Thoracic aorta (tissue), 2 donors: ENCODE measurements at regions not wholly inside any gene's neighbourhood (a gene's known extent, or its start where the extent isn't known, plus 50 kb on each side); places are given as distances from the start of the nearest gene placed in this dataset.
"Not testable (repeated sequence)": the region's sequence is repeated elsewhere in the genome, so short reads cannot be mapped to it uniquely, and the experiment has no call there.

ENCODE experiments used
- ATAC-seq: fragments of 150-250 bp; one replicate; pipeline ENCODE4 v1.8.0; 2017; ENCODE audit warnings: low read depth; ENCODE audit not compliant: insufficient number of reproducible peaks, low FRiP score
- DNase-seq: peaks from one replicate; pipeline ENCODE4 v3.0.0-alpha.2; 2020; ENCODE audit warnings: low spot score
- H3K27ac ChIP-seq, 2 donors: fragments of 200-600 bp; sonication (generic); 1 replicate in 1 of 2; 2 replicates in 1 of 2; pipeline ENCODE4 v1.5.1; 2016; ENCODE audit warnings: mild to moderate bottlenecking in 2 of 2, moderate library complexity in 2 of 2
- H3K27me3 ChIP-seq: fragments of 200-600 bp; sonication (generic); replicated peaks from 2 replicates; pipeline ENCODE4 v1.6.0; 2016; ENCODE audit warnings: mild to moderate bottlenecking; ENCODE audit not compliant: insufficient read depth
- H3K36me3 ChIP-seq: fragments of 200-600 bp; sonication (generic); one replicate; pipeline ENCODE4 v1.5.1; 2016
- H3K4me1 ChIP-seq, 2 donors: fragments of 200-600 bp; sonication (generic); 1 replicate in 1 of 2; 2 replicates in 1 of 2; pipeline versions ENCODE4 v1.5.1 to v1.6.0; 2016; ENCODE audit warnings: low read depth in 2 of 2, mild to moderate bottlenecking in 1 of 2; ENCODE audit not compliant: control insufficient read depth in 1 of 2
- H3K4me3 ChIP-seq: fragments of 200-600 bp; sonication (generic); 2 replicates; pipeline ENCODE4 v1.5.1; 2016; ENCODE audit warnings: mild to moderate bottlenecking
- H3K9me3 ChIP-seq: fragments of 200-600 bp; sonication (generic); 2 replicates; pipeline ENCODE4 v1.5.1; 2016
- CTCF ChIP-seq: fragments of 200-600 bp; sonication (generic); IDR thresholded peaks from one replicate; pipeline ENCODE4 v1.5.1; 2019; ENCODE audit warnings: antibody characterized with exemption

- H3K9me3 ChIP-seq = no peaks in the 10 kb centered on the region
These were observed 179.0 kb upstream of the FGF13 start for GRCh38 chrX:138890491-138890890.

GRCh38 chrX:138889149-138889548 lies 177.6 kb upstream of the FGF13 start:
- no peak for TF ChIP-seq CTCF
- H3K27ac ChIP-seq = no peak overlapping the region
- ATAC-seq = no peak

More at GRCh38 chrX:138890491-138890890, 179.0 kb upstream of the FGF13 start:
- no peaks in the 10 kb centered on the region for H3K4me1 ChIP-seq
- no peaks in the 10 kb centered on the region for H3K36me3 ChIP-seq
- TF ChIP-seq CTCF = no peak
- H3K27ac ChIP-seq = no peak overlapping the region
- ATAC-seq = no peak
- no peak for DNase-seq
- no peak overlapping the region for H3K4me3 ChIP-seq
- no peaks in the 10 kb centered on the region for H3K27me3 ChIP-seq

GRCh38 chrX:138886769-138887168 lies 175.3 kb upstream of the FGF13 start:
- ATAC-seq (no peak), DNase-seq (no peak)
- Histone ChIP-seq H3K4me1 (no peaks in the 10 kb centered on the region), H3K27me3 (no peaks in the 10 kb centered on the region), H3K27ac (no peak overlapping the region), H3K4me3 (no peak overlapping the region), H3K36me3 (no peaks in the 10 kb centered on the region), H3K9me3 (no peaks in the 10 kb centered on the region)
- TF ChIP-seq CTCF = no peak

More at GRCh38 chrX:138889149-138889548, 177.6 kb upstream of the FGF13 start:
- Histone ChIP-seq H3K4me1 (no peaks in the 10 kb centered on the region), H3K27me3 (no peaks in the 10 kb centered on the region), H3K36me3 (no peaks in the 10 kb centered on the region), H3K4me3 (no peak overlapping the region), H3K9me3 (no peaks in the 10 kb centered on the region)
- no peak for DNase-seq

GRCh38 chrX:138885886-138886285 lies 174.4 kb upstream of the FGF13 start:
- no peaks in the 10 kb centered on the region for H3K36me3 ChIP-seq
- no peak overlapping the region for H3K27ac ChIP-seq
- no peaks in the 10 kb centered on the region for H3K27me3 ChIP-seq
- no peaks in the 10 kb centered on the region for H3K9me3 ChIP-seq
- no peak for DNase-seq
- no peak for TF ChIP-seq CTCF
- H3K4me1 ChIP-seq = no peaks in the 10 kb centered on the region
- H3K4me3 ChIP-seq = no peak overlapping the region
- no peak for ATAC-seq

GRCh38 chrX:138880293-138880692 lies 168.8 kb upstream of the FGF13 start:
- not testable (repeated sequence) for H3K4me3 ChIP-seq, H3K36me3 ChIP-seq, DNase-seq, H3K27ac ChIP-seq, H3K4me1 ChIP-seq, ATAC-seq, H3K27me3 ChIP-seq, H3K9me3 ChIP-seq

GRCh38 chrX:138877746-138878145 lies 166.2 kb upstream of the FGF13 start:
- Histone ChIP-seq H3K27ac (no peak overlapping the region), H3K4me1 (no peaks in the 10 kb centered on the region), H3K9me3 (no peaks in the 10 kb centered on the region), H3K27me3 (no peaks in the 10 kb centered on the region), H3K4me3 (no peak overlapping the region), H3K36me3 (no peaks in the 10 kb centered on the region)
- DNase-seq = no peak
- TF ChIP-seq CTCF = no peak
- no peak for ATAC-seq
